Gastroesophageal sphincter (tissue), 4 donors: ENCODE measurements at regions not wholly inside any gene's neighbourhood (a gene's known extent, or its start where the extent isn't known, plus 50 kb on each side); places are given as distances from the start of the nearest gene placed in this dataset.

Source experiments
- ATAC-seq: fragments of 150-250 bp; one replicate; pipeline ENCODE4 v1.9.1; 2016; ENCODE audit warnings: mild to moderate bottlenecking, moderate library complexity
- H3K27ac ChIP-seq, 4 donors: fragments of 200-600 bp; sonication (generic) in 3 of 4; 1 replicate in 3 of 4; 2 replicates in 1 of 4; pipeline ENCODE4 v1.5.1; 2016 to 2019
- H3K27me3 ChIP-seq: fragments of 200-600 bp; sonication (generic); one replicate; pipeline ENCODE4 v1.5.1; 2019
- H3K36me3 ChIP-seq, 2 donors: fragments of 200-600 bp; sonication (generic); one replicate each; pipeline ENCODE4 v1.5.1; 2019; ENCODE audit warnings: control low read depth in 1 of 2
- H3K4me1 ChIP-seq, 3 donors: fragments of 200-600 bp; sonication (generic); 1 replicate in 2 of 3; 2 replicates in 1 of 3; pipeline ENCODE4 v1.5.1; 2016 to 2019; ENCODE audit warnings: control low read depth in 2 of 3
- H3K4me3 ChIP-seq, 2 donors: fragments of 200-600 bp; sonication (generic); one replicate each; pipeline ENCODE4 v1.5.1; 2019; ENCODE audit warnings: mild to moderate bottlenecking in 1 of 2, moderate library complexity in 1 of 2
- H3K9me3 ChIP-seq, 3 donors: fragments of 200-600 bp; sonication (generic); one replicate each; pipeline ENCODE4 v1.5.1; 2017 to 2019; ENCODE audit warnings: control low read depth in 2 of 3
- CTCF ChIP-seq, 4 experiments: fragments of 200-600 bp in 2 of 4; fragments of 450-650 bp in 2 of 4; sonication (generic) in 1 of 4; IDR thresholded peaks; one replicate each; pipeline ENCODE4 v1.5.1; 2017 to 2019; ENCODE audit warnings: antibody characterized with exemption in 4 of 4, mild to moderate bottlenecking in 2 of 4, moderate library complexity in 2 of 4
- EP300 ChIP-seq: sonication (generic); formaldehyde crosslinking; IDR thresholded peaks from one replicate; pipeline ENCODE4 v1.6.1; 2017; ENCODE audit warnings: antibody characterized with exemption, mild to moderate bottlenecking
- POLR2A ChIP-seq, 2 donors: fragments of 450-650 bp; IDR thresholded peaks; one replicate each; pipeline ENCODE4 v1.6.1; 2017; ENCODE audit warnings: antibody characterized with exemption in 2 of 2, mild to moderate bottlenecking in 2 of 2, moderate library complexity in 1 of 2
- POLR2AphosphoS5 ChIP-seq: sonication (generic); formaldehyde crosslinking; IDR thresholded peaks from one replicate; pipeline ENCODE4 v1.6.1; 2017; ENCODE audit warnings: antibody characterized with exemption
- WGBS, 2 donors: methylation state at CpG; one replicate each; pipeline ENCODE4 v1.1.5; 2018; ENCODE audit warnings: low coverage in 1 of 2; 5-methylcytosine and 5-hydroxymethylcytosine counted together

GRCh38 chr4:11534623-11535302 is 106.1 kb upstream of the HS3ST1 start:
- Histone ChIP-seq H3K4me3 (no peak overlapping the region), H3K27me3 (no peaks in the 10 kb centered on the region), H3K36me3 (no peaks in the 10 kb centered on the region), H3K9me3 (peaks cover 0 to 16% (median 0%) of the 10 kb centered on the region in 3 donors), H3K27ac (no peak overlapping the region), H3K4me1 (no peaks in the 10 kb centered on the region)
- WGBS, 2 donors: 18 to 38% methylated on average over 2 of the region's 2 CpGs
- ATAC-seq: no peak
- no peak for TF ChIP-seq CTCF (IDR thresholded peaks at IDR 0.05)
- no peak for TF ChIP-seq EP300
- no peak for TF ChIP-seq POLR2A (IDR thresholded peaks at IDR 0.05)
- no peak for TF ChIP-seq POLR2AphosphoS5

GRCh38 chr4:11532138-11532537 is 103.4 kb upstream of the HS3ST1 start:
- Histone ChIP-seq H3K27ac (no peak overlapping the region), H3K4me3 (no peak overlapping the region), H3K4me1 (no peaks in the 10 kb centered on the region), H3K36me3 (no peaks in the 10 kb centered on the region), H3K27me3 (no peaks in the 10 kb centered on the region), H3K9me3 (peaks cover 0 to 16% (median 0%) of the 10 kb centered on the region in 3 donors)
- TF ChIP-seq POLR2AphosphoS5: no peak
- TF ChIP-seq EP300: no peak
- no peak for TF ChIP-seq POLR2A (IDR thresholded peaks at IDR 0.05)
- TF ChIP-seq CTCF (IDR thresholded peaks at IDR 0.05): no peak
- no peak for ATAC-seq
- 85 to 94% methylated on average over 2 of the region's 2 CpGs for WGBS, 2 donors

GRCh38 chr4:11529625-11530201 is 101.0 kb upstream of the HS3ST1 start:
- Histone ChIP-seq H3K36me3 (no peaks in the 10 kb centered on the region), H3K27me3 (no peaks in the 10 kb centered on the region), H3K9me3 (peaks cover 0 to 16% (median 0%) of the 10 kb centered on the region in 3 donors), H3K4me3 (no peak overlapping the region), H3K27ac (no peak overlapping the region), H3K4me1 (no peaks in the 10 kb centered on the region)
- no peak for ATAC-seq
- 81 to 85% methylated on average over 7 to 9 of the region's 9 CpGs for WGBS, 2 donors
- TF ChIP-seq EP300 (no peak), POLR2AphosphoS5 (no peak), CTCF (IDR thresholded peaks at IDR 0.05) (no peak), POLR2A (IDR thresholded peaks at IDR 0.05) (no peak)

- H3K4me1 ChIP-seq: no peaks in the 10 kb centered on the region
- H3K27ac ChIP-seq: no peak overlapping the region
- 62 to 100% methylated on average over 1 of the region's 1 CpG for WGBS, 2 donors
- no peak for ATAC-seq
- peaks cover 0 to 2% (median 0%) of the 10 kb centered on the region in 3 donors for H3K9me3 ChIP-seq
- H3K4me3 ChIP-seq: no peak overlapping the region
- TF ChIP-seq POLR2A (IDR thresholded peaks at IDR 0.05): no peak
- no peak for TF ChIP-seq POLR2AphosphoS5
- no peak for TF ChIP-seq EP300
- no peak for TF ChIP-seq CTCF (IDR thresholded peaks at IDR 0.05)
- H3K27me3 ChIP-seq: no peaks in the 10 kb centered on the region
- H3K36me3 ChIP-seq: no peaks in the 10 kb centered on the region
These were observed 96.4 kb upstream of the HS3ST1 start for GRCh38 chr4:11525085-11525484.

- H3K9me3 ChIP-seq: no peaks in the 10 kb centered on the region
- H3K27ac ChIP-seq: no peak overlapping the region
- 88 to 89% methylated on average over 1 of the region's 1 CpG for WGBS, 2 donors
- H3K4me1 ChIP-seq: no peaks in the 10 kb centered on the region
- no peaks in the 10 kb centered on the region for H3K27me3 ChIP-seq
- no peak for ATAC-seq
- no peaks in the 10 kb centered on the region for H3K36me3 ChIP-seq
- H3K4me3 ChIP-seq: no peak overlapping the region
- TF ChIP-seq POLR2AphosphoS5 (no peak), EP300 (no peak), CTCF (IDR thresholded peaks at IDR 0.05) (no peak), POLR2A (IDR thresholded peaks at IDR 0.05) (no peak)
These were observed 90.1 kb upstream of the HS3ST1 start for GRCh38 chr4:11518754-11519153.
